NCI-H2196 (cell line): ENCODE measurements at regions not wholly inside any gene's neighbourhood (a gene's known extent, or its start where the extent isn't known, plus 50 kb on each side); places are given as distances from the start of the nearest gene placed in this dataset.
"Not testable (repeated sequence)": the region's sequence is repeated elsewhere in the genome, so short reads cannot be mapped to it uniquely, and the experiment has no call there.

Experiments used
- DNase-seq: peaks from one replicate; lab custom pipeline; 2025; ENCODE audit not compliant: unreplicated experiment; lab: John Stamatoyannopoulos, UW

- no peak for DNase-seq
Measured at GRCh38 chr18:53935803-53936202, 288.7 kb downstream of the MBD2 start.

GRCh38 chr18:53935399-53935798 lies 289.1 kb downstream of the MBD2 start:
- no peak for DNase-seq

GRCh38 chr18:53920312-53921075 lies 304.0 kb downstream of the MBD2 start:
- no peak for DNase-seq

- DNase-seq = no peak
Measured at GRCh38 chr18:53918091-53918490, 306.4 kb downstream of the MBD2 start.

GRCh38 chr18:53911200-53911599 lies 313.3 kb downstream of the MBD2 start:
- no peak for DNase-seq

GRCh38 chr18:53909668-53910067 lies 314.8 kb downstream of the MBD2 start:
- peak; percentile 4 for DNase-seq

GRCh38 chr18:53907921-53908320 lies 316.5 kb downstream of the MBD2 start:
- DNase-seq = no peak

DNA sequence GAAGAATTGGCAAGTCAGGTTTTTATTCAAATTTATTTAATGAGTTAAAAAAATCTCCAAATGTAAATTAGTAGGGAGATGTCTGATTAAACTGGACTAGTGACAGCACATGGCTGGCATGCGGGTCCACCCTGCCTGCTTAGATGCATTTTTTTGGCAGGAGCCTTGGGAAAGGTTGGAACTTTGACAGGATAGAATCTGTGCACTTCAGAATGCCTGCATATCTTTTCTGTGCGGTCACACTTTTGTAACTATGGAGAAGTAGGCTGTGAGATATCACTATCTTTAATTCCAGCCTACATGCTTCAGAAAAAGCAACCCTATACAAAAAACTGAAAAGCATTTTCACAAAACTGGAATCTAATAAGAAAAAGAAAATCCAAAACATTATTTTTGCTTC lies 317.8 kb downstream of the MBD2 start:
- DNase-seq = no peak

DNA sequence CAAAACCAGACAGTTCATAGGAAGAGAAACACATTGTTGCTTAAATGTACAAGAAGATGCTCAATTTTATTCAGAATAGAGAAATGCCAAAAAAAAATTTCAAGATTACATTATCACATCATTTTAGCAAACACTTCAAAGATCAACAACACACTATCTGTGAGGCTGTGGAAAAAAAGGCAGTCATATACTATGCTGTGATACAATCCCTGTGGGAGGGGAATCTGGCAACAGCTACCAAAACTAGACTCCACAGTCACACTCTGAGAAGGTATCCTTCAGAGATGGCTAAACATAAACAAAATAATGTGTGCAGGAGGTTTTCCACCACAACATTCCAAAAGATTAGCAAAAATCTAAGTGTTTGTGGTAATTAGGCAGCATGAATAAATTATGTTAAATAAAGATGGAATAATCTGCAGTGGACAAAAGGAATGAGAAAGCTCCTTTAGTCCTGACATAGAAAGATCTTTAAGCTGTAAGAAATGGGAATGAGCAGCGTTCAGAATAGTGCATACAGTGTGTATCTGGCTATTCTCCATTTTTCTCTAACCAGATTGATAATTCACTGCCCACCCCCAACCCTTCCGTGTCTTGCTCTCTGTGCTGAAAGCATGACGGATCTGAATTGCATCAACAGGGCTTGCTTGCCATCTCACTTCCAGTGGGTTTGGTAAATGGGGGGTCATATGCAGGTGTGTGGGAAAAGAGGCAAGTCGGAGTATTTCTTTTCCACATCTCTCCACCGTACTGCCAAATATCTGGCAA lies 329.6 kb downstream of the MBD2 start:
- no peak for DNase-seq

GRCh38 chr18:53887447-53887846 lies 337.0 kb downstream of the MBD2 start:
- no peak for DNase-seq

DNA sequence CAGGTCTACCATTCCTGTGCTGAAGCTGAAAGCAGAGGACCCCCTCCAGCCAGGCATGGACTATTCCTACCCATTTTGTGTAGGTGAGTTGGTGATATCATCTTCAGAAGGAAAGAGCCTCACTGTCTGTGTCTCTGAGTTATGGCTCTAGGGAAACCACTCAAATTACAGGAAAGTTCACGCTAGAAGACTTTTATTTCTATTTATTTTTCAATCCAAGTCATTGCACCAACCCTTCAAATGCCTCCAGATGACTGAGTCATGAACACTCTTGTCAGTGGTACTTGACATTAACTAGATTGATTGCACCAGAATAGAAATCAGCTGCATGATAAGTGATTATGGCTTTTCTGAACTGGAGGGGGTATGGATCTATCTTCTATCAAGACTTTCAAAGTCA lies 338.4 kb downstream of the MBD2 start:
- DNase-seq = no peak

GRCh38 chr18:53883771-53884170 lies 340.7 kb downstream of the MBD2 start:
- DNase-seq = no peak

DNA sequence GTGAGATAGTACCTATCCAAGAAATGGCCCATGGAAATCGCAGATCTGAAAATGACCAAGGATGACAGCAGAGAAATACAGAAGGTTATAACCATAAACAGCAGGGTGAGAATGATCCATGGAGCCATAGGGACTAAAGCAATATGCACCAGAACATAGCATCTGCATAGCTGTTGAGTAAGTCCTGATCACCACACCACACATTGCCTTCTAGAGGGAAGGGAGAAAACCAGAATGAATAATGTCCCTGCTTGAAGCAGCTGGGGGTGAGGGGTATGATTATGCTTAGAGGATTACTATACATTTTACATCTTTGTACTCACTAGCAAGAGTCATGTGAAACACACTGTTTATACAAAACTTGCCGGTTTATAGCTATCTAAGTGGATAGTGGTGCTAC lies 350.4 kb downstream of the MBD2 start:
- DNase-seq = no peak

GRCh38 chr18:53864770-53865169 lies 359.7 kb downstream of the MBD2 start:
- DNase-seq = no peak

GRCh38 chr18:53862921-53863320 lies 361.5 kb downstream of the MBD2 start:
- DNase-seq = no peak

GRCh38 chr18:53861185-53861584 lies 363.3 kb downstream of the MBD2 start:
- DNase-seq = no peak

DNA sequence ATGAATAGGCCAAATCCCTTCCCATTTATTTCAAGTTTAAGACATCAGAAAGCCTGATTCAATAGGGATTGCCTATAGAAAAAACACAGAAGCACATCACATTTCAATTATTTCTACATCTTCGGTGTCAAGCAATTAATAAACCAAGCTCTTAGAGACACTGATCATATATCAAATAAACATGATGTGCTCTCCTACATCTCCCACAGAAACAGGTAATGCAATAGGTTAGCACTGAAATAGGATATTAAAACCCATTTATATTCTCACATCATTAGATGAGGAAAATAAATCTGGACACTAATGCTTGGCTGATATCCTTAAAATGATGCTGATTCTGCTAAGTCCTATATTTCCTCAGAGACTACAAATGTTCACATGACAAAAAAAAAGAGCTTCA lies 364.7 kb downstream of the MBD2 start:
- DNase-seq = no peak

DNA sequence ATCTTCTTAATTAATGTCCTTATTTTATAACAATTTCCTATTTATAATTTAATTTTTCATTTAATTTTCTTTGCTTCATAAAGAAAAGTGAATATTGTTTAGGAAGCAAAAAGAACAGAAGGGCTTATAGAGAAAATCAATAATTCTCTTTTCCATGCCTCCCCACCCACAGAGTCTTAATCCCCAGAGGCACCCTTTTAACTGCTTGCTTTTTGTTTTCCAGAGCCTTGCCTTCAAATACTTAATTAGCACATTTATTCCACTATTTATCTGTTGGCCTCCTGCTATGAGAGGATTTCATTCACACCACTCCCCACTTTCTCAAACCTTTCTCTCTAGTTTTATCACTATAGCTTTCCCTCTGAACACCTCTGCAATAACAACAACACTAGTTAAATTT lies 373.6 kb downstream of the MBD2 start:
- DNase-seq = no peak

DNA sequence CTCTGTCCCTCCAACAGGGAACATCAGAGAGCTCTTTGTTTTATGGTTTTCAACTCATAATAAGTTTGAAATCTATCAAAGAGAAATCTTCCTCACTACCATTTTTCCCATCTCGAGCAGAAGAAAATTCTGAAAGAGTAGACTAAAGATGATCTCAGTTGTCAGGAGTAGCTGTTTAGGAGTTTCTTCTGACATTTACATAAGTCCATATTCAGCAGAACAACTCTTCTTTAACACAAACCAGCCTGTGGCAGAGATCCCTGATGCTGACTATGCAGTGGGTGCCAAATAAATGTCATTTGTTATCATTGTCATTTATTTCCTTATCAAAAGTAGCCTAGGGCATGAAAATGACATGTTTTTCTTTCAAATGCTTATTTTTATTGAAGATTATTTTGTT lies 380.7 kb downstream of the MBD2 start:
- no peak for DNase-seq

- DNase-seq = no peak
Measured at GRCh38 chr18:53843113-53843760, 381.2 kb downstream of the MBD2 start.

DNA sequence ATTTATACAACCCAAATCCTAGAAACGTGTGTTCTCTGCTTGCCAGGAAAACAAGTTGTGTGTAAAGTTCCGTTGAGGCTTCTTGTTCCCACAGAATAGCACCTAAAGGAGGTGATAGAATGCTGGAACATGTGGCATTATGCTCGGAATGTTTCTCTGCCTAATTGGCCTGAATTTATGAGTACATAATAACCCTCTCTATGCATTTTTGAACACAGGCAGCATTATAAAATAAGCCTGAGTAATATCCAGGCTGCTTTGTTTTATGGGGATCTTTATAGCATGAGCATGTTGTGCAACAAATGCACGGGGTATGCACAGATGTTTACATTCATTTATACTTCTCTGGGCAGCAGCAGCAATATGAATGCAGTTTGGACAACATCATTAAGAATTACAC lies 385.7 kb downstream of the MBD2 start:
- DNase-seq = no peak

DNA sequence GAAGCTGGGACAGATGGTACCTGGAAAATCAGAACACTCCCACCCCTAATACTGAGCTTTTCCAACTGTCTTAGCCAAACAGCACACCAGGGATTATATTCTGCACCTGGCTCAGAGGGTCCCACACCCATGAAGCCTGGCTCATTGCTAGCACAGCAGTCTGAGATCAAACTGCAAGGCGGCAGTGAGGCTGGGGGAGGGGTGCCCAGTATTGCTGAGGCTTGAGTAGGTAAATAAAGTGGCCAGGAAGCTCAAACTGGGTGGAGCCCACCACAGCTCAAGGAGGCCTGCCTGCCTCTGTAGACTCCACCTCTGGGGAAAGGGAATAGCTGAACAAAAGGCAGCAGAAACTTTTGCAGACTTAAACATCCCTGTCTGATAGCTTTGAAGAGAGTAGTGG lies 403.3 kb downstream of the MBD2 start:
- DNase-seq = not testable (repeated sequence)
